Liver (tissue), 7 donors: ENCODE measurements at regions not wholly inside any gene's neighbourhood (a gene's known extent, or its start where the extent isn't known, plus 50 kb on each side); places are given as distances from the start of the nearest gene placed in this dataset.
"Not testable (repeated sequence)": the region's sequence is repeated elsewhere in the genome, so short reads cannot be mapped to it uniquely, and the experiment has no call there.

Experiments
- DNase-seq: peaks from one replicate; pipeline ENCODE4 v3.0.0-alpha.2; 2017; ENCODE audit warnings: low spot score
- H3K27ac ChIP-seq, 2 donors: one replicate each; pipeline ENCODE4 v1.7.0; 2013; ENCODE audit warnings: inconsistent platforms in 2 of 2, low read length in 2 of 2, control low read depth in 1 of 2, low read depth in 1 of 2, mild to moderate bottlenecking in 1 of 2
- H3K27me3 ChIP-seq, 4 donors: one replicate each; pipeline versions ENCODE4 v1.6.1 to v1.7.0; 2013; ENCODE audit warnings: low read length in 3 of 4, inconsistent platforms in 1 of 4, mild to moderate bottlenecking in 1 of 4, moderate library complexity in 1 of 4; ENCODE audit not compliant: control insufficient read depth in 4 of 4, insufficient read depth in 4 of 4
- H3K36me3 ChIP-seq, 4 donors: one replicate each; pipeline versions ENCODE4 v1.6.1 to v1.7.0; 2013; ENCODE audit warnings: low read length in 3 of 4, mild to moderate bottlenecking in 3 of 4, low read depth in 1 of 4, moderate library complexity in 1 of 4; ENCODE audit not compliant: control insufficient read depth in 4 of 4, insufficient read depth in 3 of 4
- H3K4me1 ChIP-seq, 4 donors: one replicate each; pipeline versions ENCODE4 v1.6.1 to v1.7.0; 2013; ENCODE audit warnings: low read length in 3 of 4, mild to moderate bottlenecking in 3 of 4, moderate library complexity in 1 of 4; ENCODE audit not compliant: control insufficient read depth in 4 of 4, insufficient read depth in 4 of 4
- H3K4me3 ChIP-seq, 3 donors: one replicate each; pipeline versions ENCODE4 v1.6.1 to v1.7.0; 2013; ENCODE audit warnings: low read length in 3 of 3, control low read depth in 1 of 3, low read depth in 1 of 3, mild to moderate bottlenecking in 1 of 3
- H3K9ac ChIP-seq, 2 donors: one replicate each; pipeline ENCODE4 v1.7.0; 2013; ENCODE audit warnings: low read length in 2 of 2, mild to moderate bottlenecking in 2 of 2, moderate library complexity in 2 of 2, control low read depth in 1 of 2, low read depth in 1 of 2
- H3K9me3 ChIP-seq, 4 donors: one replicate each; pipeline versions ENCODE4 v1.6.1 to v1.7.0; 2013; ENCODE audit warnings: low read length in 3 of 4; ENCODE audit not compliant: control insufficient read depth in 4 of 4
- EGR1 ChIP-seq, 2 donors: IDR thresholded peaks; 2 replicates each; pipeline ENCODE4 v1.6.1; 2016 to 2018; ENCODE audit warnings: antibody characterized with exemption in 2 of 2, low read depth in 2 of 2
- FOXA1 ChIP-seq: IDR thresholded peaks from 2 replicates; pipeline ENCODE4 v1.6.1; 2016; ENCODE audit warnings: antibody characterized with exemption
- FOXA2 ChIP-seq: IDR thresholded peaks from 2 replicates; pipeline ENCODE4 v1.6.1; 2016; ENCODE audit warnings: antibody characterized with exemption
- GABPA ChIP-seq, 2 donors: IDR thresholded peaks in 1 of 2; conservative IDR thresholded peaks in 1 of 2; 2 replicates each; pipeline ENCODE4 v1.6.1; 2016; ENCODE audit warnings: antibody characterized with exemption in 2 of 2, mild to moderate bottlenecking in 1 of 2, moderate library complexity in 1 of 2
- HNF4A ChIP-seq, 2 donors: conservative IDR thresholded peaks; 2 replicates each; pipeline ENCODE4 v1.6.1; 2016; ENCODE audit warnings: antibody characterized with exemption in 2 of 2, mild to moderate bottlenecking in 2 of 2
- HNF4G ChIP-seq: IDR thresholded peaks from 2 replicates; pipeline ENCODE4 v1.6.1; 2016; ENCODE audit warnings: antibody characterized with exemption
- JUND ChIP-seq, 2 donors: IDR thresholded peaks; 2 replicates each; pipeline ENCODE4 v1.6.1; 2016; ENCODE audit warnings: antibody characterized with exemption in 2 of 2
- NR2F2 ChIP-seq: IDR thresholded peaks from 2 replicates; pipeline ENCODE4 v1.6.1; 2016; ENCODE audit warnings: antibody characterized with exemption
- RAD21 ChIP-seq, 2 donors: IDR thresholded peaks; 2 replicates each; pipeline ENCODE4 v1.6.1; 2016; ENCODE audit warnings: antibody characterized with exemption in 2 of 2, mild to moderate bottlenecking in 2 of 2
- SP1 ChIP-seq: IDR thresholded peaks from 2 replicates; pipeline ENCODE4 v1.6.1; 2018; ENCODE audit warnings: antibody characterized with exemption, mild to moderate bottlenecking
- TAF1 ChIP-seq: conservative IDR thresholded peaks from 2 replicates; pipeline ENCODE4 v1.6.1; 2016; ENCODE audit warnings: antibody characterized with exemption, mild to moderate bottlenecking
- YY1 ChIP-seq: IDR thresholded peaks from 2 replicates; pipeline ENCODE4 v1.6.1; 2016; ENCODE audit warnings: antibody characterized with exemption, mild to moderate bottlenecking
- WGBS: extraction: QIAGEN DNeasy Blood & Tissue Kit; methylation state at CpG from one replicate; pipeline ENCODE4 v1.1.7; 2013; 5-methylcytosine and 5-hydroxymethylcytosine counted together
- TF ChIP-seq, protein P1 (sequence below): IDR thresholded peaks from 2 replicates; pipeline ENCODE4 v1.6.1; 2016; ENCODE audit warnings: antibody characterized with exemption, mild to moderate bottlenecking
- TF ChIP-seq, protein P2 (sequence below): IDR thresholded peaks from 2 replicates; pipeline ENCODE4 v1.6.1; 2016; ENCODE audit warnings: antibody characterized with exemption
- TF ChIP-seq, protein P3 (sequence below): IDR thresholded peaks from 2 replicates; pipeline ENCODE4 v1.6.1; 2016; ENCODE audit warnings: antibody characterized with exemption
- TF ChIP-seq, protein P4 (sequence below): IDR thresholded peaks from 2 replicates; pipeline ENCODE4 v1.6.1; 2016; ENCODE audit warnings: antibody characterized with exemption
- donor health status: healthy.
- donor health status: healthy.
- donor health status: healthy.
- donor health status: healthy.

DNA sequence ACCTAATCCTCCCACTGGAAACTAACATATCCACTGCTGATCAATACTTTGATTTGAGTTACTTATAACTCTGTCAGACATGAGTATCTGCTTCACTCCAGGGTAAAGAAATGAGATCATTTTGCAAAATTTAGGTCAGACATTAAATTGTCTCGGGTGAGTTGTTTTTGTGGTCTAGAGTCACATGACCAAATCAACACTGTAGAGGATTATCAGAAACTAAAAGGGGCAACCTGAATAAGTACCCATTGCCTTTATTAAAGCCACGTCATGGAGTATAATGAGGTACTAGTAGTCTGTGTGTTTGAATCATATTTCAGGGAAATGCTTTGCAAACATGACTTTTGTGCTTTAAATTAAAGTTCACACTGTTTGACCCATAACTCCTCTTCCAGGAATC, 107.7 kb upstream of the ADO start:
- Histone ChIP-seq H3K4me3 (no peak overlapping the region), H3K9me3 (peaks cover 1 to 18% (median 6%) of the 10 kb centered on the region in 4 donors), H3K4me1 (no peaks in the 10 kb centered on the region), H3K36me3 (no peaks in the 10 kb centered on the region), H3K27me3 (no peaks in the 10 kb centered on the region), H3K9ac (no peak overlapping the region), H3K27ac (no peak overlapping the region)
- WGBS: 66% methylated on average over 2 of the region's 2 CpGs
- DNase-seq: no peak
- TF ChIP-seq GABPA (IDR thresholded peaks at IDR 0.05 in 1 of 2, conservative IDR thresholded peaks at IDR 0.05 in 1 of 2) (no peak), HNF4A (conservative IDR thresholded peaks at IDR 0.05) (no peak), YY1 (no peak), NR2F2 (no peak), FOXA1 (no peak), FOXA2 (no peak), HNF4G (no peak), EGR1 (IDR thresholded peaks at IDR 0.05; ENCODE audit: low read depth in 2 of 2) (no peak), SP1 (no peak), RAD21 (IDR thresholded peaks at IDR 0.05) (no peak)
- TF ChIP-seq, protein P1, sequence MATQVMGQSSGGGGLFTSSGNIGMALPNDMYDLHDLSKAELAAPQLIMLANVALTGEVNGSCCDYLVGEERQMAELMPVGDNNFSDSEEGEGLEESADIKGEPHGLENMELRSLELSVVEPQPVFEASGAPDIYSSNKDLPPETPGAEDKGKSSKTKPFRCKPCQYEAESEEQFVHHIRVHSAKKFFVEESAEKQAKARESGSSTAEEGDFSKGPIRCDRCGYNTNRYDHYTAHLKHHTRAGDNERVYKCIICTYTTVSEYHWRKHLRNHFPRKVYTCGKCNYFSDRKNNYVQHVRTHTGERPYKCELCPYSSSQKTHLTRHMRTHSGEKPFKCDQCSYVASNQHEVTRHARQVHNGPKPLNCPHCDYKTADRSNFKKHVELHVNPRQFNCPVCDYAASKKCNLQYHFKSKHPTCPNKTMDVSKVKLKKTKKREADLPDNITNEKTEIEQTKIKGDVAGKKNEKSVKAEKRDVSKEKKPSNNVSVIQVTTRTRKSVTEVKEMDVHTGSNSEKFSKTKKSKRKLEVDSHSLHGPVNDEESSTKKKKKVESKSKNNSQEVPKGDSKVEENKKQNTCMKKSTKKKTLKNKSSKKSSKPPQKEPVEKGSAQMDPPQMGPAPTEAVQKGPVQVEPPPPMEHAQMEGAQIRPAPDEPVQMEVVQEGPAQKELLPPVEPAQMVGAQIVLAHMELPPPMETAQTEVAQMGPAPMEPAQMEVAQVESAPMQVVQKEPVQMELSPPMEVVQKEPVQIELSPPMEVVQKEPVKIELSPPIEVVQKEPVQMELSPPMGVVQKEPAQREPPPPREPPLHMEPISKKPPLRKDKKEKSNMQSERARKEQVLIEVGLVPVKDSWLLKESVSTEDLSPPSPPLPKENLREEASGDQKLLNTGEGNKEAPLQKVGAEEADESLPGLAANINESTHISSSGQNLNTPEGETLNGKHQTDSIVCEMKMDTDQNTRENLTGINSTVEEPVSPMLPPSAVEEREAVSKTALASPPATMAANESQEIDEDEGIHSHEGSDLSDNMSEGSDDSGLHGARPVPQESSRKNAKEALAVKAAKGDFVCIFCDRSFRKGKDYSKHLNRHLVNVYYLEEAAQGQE: no peak
- TF ChIP-seq, protein P2, sequence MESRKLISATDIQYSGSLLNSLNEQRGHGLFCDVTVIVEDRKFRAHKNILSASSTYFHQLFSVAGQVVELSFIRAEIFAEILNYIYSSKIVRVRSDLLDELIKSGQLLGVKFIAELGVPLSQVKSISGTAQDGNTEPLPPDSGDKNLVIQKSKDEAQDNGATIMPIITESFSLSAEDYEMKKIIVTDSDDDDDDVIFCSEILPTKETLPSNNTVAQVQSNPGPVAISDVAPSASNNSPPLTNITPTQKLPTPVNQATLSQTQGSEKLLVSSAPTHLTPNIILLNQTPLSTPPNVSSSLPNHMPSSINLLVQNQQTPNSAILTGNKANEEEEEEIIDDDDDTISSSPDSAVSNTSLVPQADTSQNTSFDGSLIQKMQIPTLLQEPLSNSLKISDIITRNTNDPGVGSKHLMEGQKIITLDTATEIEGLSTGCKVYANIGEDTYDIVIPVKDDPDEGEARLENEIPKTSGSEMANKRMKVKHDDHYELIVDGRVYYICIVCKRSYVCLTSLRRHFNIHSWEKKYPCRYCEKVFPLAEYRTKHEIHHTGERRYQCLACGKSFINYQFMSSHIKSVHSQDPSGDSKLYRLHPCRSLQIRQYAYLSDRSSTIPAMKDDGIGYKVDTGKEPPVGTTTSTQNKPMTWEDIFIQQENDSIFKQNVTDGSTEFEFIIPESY: no peak
- TF ChIP-seq, protein P3, sequence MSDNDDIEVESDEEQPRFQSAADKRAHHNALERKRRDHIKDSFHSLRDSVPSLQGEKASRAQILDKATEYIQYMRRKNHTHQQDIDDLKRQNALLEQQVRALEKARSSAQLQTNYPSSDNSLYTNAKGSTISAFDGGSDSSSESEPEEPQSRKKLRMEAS: no peak
- TF ChIP-seq, protein P4, sequence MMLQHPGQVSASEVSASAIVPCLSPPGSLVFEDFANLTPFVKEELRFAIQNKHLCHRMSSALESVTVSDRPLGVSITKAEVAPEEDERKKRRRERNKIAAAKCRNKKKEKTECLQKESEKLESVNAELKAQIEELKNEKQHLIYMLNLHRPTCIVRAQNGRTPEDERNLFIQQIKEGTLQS: no peak

DNA sequence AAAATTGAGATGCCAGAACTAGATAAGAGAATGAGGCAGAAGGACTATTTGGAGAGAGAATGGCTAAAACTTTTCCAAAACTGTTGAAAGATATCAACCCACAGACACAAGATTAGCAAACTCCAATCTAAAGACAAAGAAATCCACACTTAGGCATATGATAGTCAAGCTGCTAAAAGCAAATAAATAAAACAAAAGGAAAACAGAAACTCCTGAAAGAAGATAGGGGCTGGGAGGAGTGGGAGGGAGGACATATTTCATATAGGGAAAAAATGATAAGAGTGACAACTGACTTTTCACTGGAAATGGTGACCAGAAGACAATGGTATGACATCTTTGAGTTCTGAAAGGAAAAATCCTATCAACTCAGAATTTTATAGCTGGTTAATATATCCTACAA, 105.4 kb upstream of the ADO start:
- H3K4me1 ChIP-seq: no peaks in the 10 kb centered on the region
- DNase-seq: no peak
- no peak overlapping the region for H3K4me3 ChIP-seq
- no peak overlapping the region for H3K9ac ChIP-seq
- H3K36me3 ChIP-seq: no peaks in the 10 kb centered on the region
- H3K9me3 ChIP-seq: peaks cover 1 to 14% (median 6%) of the 10 kb centered on the region in 4 donors
- H3K27ac ChIP-seq: no peak overlapping the region
- no peaks in the 10 kb centered on the region for H3K27me3 ChIP-seq
- no peak for TF ChIP-seq FOXA1
- TF ChIP-seq TAF1: no peak
- no peak for TF ChIP-seq SP1
- TF ChIP-seq RAD21 (IDR thresholded peaks at IDR 0.05): no peak
- no peak for TF ChIP-seq JUND (IDR thresholded peaks at IDR 0.05)
- TF ChIP-seq YY1: no peak
- TF ChIP-seq, protein P4: no peak

DNA sequence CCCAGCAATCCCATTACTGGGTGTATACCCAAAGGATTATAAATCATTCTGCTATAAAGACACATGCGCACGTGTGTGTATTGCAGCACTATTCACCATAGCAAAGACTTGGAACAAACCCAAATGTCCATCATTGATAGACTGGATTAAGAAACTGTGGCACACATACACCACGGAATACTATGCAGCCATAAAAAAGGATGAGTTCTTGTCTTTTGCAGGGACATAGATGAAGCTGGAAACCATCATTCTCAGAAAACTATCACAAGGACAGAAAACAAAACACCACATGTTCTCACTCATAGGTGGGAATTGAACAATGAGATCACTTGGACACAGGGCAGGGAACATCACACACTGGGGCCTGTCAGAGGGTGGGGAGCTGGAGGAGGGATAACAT, 100.4 kb upstream of the ADO start:
- not testable (repeated sequence) for H3K4me1 ChIP-seq, DNase-seq, H3K27me3 ChIP-seq, H3K36me3 ChIP-seq, H3K27ac ChIP-seq, H3K9ac ChIP-seq, H3K9me3 ChIP-seq, H3K4me3 ChIP-seq
- 86% methylated on average over 3 of the region's 3 CpGs for WGBS
